HL-60 (cell line): ENCODE measurements at regions not wholly inside any gene's neighbourhood (a gene's known extent, or its start where the extent isn't known, plus 50 kb on each side); places are given as distances from the start of the nearest gene placed in this dataset.

Experiments used
- DNase-seq, 2 experiments: peaks; one replicate each; pipeline ENCODE4 v3.0.0-alpha.2; 2010 to 2020; ENCODE audit warnings: low read depth in 1 of 2, low spot score in 1 of 2
- H3K27ac ChIP-seq: fragments of 250-450 bp; sonication (Bioruptor Pico); replicated peaks from 2 replicates; pipeline ENCODE4 v1.5.1; 2020; ENCODE audit warnings: mild to moderate bottlenecking, moderate library complexity
- H3K27me3 ChIP-seq: fragments of 250-450 bp; sonication (Bioruptor Pico); 2 replicates; pipeline ENCODE4 v1.5.1; 2021; ENCODE audit warnings: mild to moderate bottlenecking, moderate library complexity; ENCODE audit not compliant: insufficient read depth, poor library complexity, severe bottlenecking
- H3K4me3 ChIP-seq: replicated peaks from 2 replicates; pipeline ENCODE4 v1.5.1; 2011; ENCODE audit warnings: mild to moderate bottlenecking, control low read depth, low read length; ENCODE audit not compliant: insufficient read depth
- GABPA ChIP-seq: IDR thresholded peaks from 2 replicates; pipeline ENCODE4 v1.6.1; 2012; ENCODE audit warnings: low read depth
- POLR2AphosphoS5 ChIP-seq: IDR thresholded peaks from 2 replicates; pipeline ENCODE4 v1.6.1; 2012; ENCODE audit warnings: low read depth
- REST ChIP-seq: IDR thresholded peaks from 2 replicates; pipeline ENCODE4 v1.6.1; 2012; ENCODE audit warnings: low read depth; ENCODE audit not compliant: insufficient replicate concordance
- SPI1 ChIP-seq: IDR thresholded peaks from 2 replicates; pipeline ENCODE4 v1.6.1; 2012; ENCODE audit warnings: low read depth, mild to moderate bottlenecking, borderline replicate concordance
- TF ChIP-seq, protein P1 (sequence below): IDR thresholded peaks from one replicate; pipeline ENCODE4 v1.5.1; 2011; ENCODE audit warnings: low read length, control low read depth, inconsistent platforms; ENCODE audit not compliant: insufficient read depth

DNA sequence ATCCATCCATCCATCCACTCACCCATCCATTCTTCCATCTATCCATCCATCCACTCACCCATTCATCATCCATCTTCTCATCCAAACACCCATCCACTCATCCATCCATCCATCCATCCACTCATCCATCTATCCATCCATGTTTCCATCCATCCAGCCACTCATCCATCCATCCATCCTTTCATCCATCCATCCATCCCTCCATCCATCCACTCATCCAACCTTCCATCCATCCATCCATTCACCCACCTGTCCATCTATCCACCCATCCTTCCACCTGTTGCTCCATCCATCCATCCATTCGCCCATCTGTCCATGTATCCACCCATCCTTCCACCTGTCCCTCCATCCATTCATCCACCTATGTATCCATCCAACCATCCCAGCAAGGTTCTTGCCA lies 378.4 kb upstream of the PFKP start:
- Histone ChIP-seq H3K27ac (no peak overlapping the region), H3K27me3 (no peaks in the 10 kb centered on the region), H3K4me3 (no peak overlapping the region)
- TF ChIP-seq REST (no peak), POLR2AphosphoS5 (no peak), SPI1 (no peak), GABPA (no peak)
- TF ChIP-seq, protein P1, sequence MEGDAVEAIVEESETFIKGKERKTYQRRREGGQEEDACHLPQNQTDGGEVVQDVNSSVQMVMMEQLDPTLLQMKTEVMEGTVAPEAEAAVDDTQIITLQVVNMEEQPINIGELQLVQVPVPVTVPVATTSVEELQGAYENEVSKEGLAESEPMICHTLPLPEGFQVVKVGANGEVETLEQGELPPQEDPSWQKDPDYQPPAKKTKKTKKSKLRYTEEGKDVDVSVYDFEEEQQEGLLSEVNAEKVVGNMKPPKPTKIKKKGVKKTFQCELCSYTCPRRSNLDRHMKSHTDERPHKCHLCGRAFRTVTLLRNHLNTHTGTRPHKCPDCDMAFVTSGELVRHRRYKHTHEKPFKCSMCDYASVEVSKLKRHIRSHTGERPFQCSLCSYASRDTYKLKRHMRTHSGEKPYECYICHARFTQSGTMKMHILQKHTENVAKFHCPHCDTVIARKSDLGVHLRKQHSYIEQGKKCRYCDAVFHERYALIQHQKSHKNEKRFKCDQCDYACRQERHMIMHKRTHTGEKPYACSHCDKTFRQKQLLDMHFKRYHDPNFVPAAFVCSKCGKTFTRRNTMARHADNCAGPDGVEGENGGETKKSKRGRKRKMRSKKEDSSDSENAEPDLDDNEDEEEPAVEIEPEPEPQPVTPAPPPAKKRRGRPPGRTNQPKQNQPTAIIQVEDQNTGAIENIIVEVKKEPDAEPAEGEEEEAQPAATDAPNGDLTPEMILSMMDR, result no peak
- no peak for DNase-seq

- H3K27ac ChIP-seq, result no peak overlapping the region
- no peak for TF ChIP-seq REST
- no peak for TF ChIP-seq SPI1
- no peak for TF ChIP-seq POLR2AphosphoS5
- TF ChIP-seq GABPA, result no peak
- TF ChIP-seq, protein P1, result no peak
- H3K4me3 ChIP-seq, result no peak overlapping the region
- no peaks in the 10 kb centered on the region for H3K27me3 ChIP-seq
- no peak for DNase-seq
Measured at GRCh38 chr10:2686691-2687090, 380.7 kb upstream of the PFKP start.

DNA sequence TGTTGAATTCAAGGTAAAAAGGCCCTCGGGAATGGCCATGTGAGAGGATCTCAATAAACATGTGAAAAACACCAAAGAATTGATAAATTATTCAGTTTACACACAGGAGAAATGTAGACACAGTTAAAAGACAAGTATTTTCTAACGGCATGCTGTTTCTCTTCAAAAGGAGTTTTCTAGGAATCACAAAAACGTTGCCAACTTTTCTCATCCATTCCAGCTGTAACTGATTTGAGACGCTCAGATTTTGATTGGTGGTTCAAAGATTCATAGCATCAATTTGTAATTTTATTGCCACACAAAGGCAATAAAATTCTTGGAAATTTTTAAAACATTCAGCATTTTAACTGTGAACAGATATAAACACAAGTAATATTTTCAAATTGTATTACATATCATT lies 384.9 kb upstream of the PFKP start:
- TF ChIP-seq REST, result no peak
- TF ChIP-seq GABPA, result no peak
- TF ChIP-seq SPI1, result no peak
- TF ChIP-seq, protein P1, result no peak
- TF ChIP-seq POLR2AphosphoS5, result no peak

More for the DNA sequence above, 384.9 kb upstream of the PFKP start:
- Histone ChIP-seq H3K27me3 (no peaks in the 10 kb centered on the region), H3K4me3 (no peak overlapping the region), H3K27ac (no peak overlapping the region)
- no peak for DNase-seq
